Gastrocnemius medialis (tissue), 4 donors: ENCODE measurements at regions not wholly inside any gene's neighbourhood (a gene's known extent, or its start where the extent isn't known, plus 50 kb on each side); places are given as distances from the start of the nearest gene placed in this dataset.

Experiments used
- POLR2A ChIP-seq, 2 donors: fragments of 450-650 bp; IDR thresholded peaks; one replicate each; pipeline ENCODE4 v1.6.1; 2017; ENCODE audit warnings: antibody characterized with exemption in 2 of 2, mild to moderate bottlenecking in 2 of 2, moderate library complexity in 2 of 2
- TF ChIP-seq, protein P1 (sequence below), 5 experiments: fragments of 450-650 bp in 3 of 5; fragments of 200-600 bp in 2 of 5; sonication (generic) in 2 of 5; IDR thresholded peaks in 4 of 5; conservative IDR thresholded peaks in 1 of 5; 1 replicate in 4 of 5; 2 replicates in 1 of 5; pipeline ENCODE4 v1.5.1; 2016 to 2019; ENCODE audit warnings: antibody characterized with exemption in 5 of 5, mild to moderate bottlenecking in 3 of 5, moderate library complexity in 3 of 5

GRCh38 chr10:44262551-44263251, 122.2 kb downstream of the CXCL12 start:
- TF ChIP-seq, protein P1, sequence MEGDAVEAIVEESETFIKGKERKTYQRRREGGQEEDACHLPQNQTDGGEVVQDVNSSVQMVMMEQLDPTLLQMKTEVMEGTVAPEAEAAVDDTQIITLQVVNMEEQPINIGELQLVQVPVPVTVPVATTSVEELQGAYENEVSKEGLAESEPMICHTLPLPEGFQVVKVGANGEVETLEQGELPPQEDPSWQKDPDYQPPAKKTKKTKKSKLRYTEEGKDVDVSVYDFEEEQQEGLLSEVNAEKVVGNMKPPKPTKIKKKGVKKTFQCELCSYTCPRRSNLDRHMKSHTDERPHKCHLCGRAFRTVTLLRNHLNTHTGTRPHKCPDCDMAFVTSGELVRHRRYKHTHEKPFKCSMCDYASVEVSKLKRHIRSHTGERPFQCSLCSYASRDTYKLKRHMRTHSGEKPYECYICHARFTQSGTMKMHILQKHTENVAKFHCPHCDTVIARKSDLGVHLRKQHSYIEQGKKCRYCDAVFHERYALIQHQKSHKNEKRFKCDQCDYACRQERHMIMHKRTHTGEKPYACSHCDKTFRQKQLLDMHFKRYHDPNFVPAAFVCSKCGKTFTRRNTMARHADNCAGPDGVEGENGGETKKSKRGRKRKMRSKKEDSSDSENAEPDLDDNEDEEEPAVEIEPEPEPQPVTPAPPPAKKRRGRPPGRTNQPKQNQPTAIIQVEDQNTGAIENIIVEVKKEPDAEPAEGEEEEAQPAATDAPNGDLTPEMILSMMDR (IDR thresholded peaks at IDR 0.05 in 4 of 5, conservative IDR thresholded peaks at IDR 0.05 in 1 of 5) = no peak
- no peak for TF ChIP-seq POLR2A (IDR thresholded peaks at IDR 0.05)
